ENCODE measurements at regions not wholly inside any gene's neighbourhood (a gene's known extent, or its start where the extent isn't known, plus 50 kb on each side); places are given as distances from the start of the nearest gene placed in this dataset.
"Not testable (repeated sequence)": the region's sequence is repeated elsewhere in the genome, so short reads cannot be mapped to it uniquely, and the experiment has no call there.

GRCh38 chr16:18148132-18148531 lies 188.4 kb downstream of the NPIPA8 start:
- H3K36me3 ChIP-seq (ENCODE audit: control insufficient read depth, insufficient read depth, low read length); H3K9me3 ChIP-seq (ENCODE audit: control insufficient read depth, low read length); H3K4me3 ChIP-seq (ENCODE audit: extremely low read depth, insufficient read depth, low read length, poor library complexity, severe bottlenecking); H3K4me1 ChIP-seq (ENCODE audit: control insufficient read depth, insufficient read depth, low read length, poor library complexity, severe bottlenecking); H3K27ac ChIP-seq (ENCODE audit: low read depth, low read length, severe bottlenecking): not testable (repeated sequence)
- no CpG with 5 or more reads among the region's 5 CpGs for WGBS, 2 experiments (ENCODE audit: insufficient coverage in 2 of 2)

DNA sequence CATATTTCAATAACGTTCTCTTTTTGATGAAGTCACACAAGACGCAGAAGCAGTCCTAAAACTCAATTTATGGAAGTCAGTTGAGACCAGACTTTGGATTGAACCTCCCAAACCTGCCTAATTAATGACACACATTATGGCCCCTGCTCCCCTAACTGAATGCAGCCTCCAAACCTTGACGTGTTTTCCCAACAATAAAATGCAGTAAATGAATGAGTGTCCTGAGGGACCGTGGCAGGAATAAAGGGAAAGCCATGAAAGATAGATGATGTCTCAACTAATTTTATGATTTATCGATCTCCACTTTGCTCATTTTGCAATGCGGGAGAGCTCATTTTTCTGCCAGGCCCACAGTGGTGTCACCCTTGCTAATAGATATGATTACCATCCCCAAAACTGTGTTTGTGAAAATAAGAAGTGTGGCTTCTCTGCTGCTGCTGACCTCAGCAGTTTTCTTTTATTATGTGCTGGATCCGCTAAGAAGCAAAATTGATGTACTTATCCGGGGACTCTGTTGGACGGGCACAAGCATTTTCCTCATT lies 189.9 kb downstream of the NPIPA8 start:
- H3K36me3 ChIP-seq (ENCODE audit: control insufficient read depth, insufficient read depth, low read length); H3K4me3 ChIP-seq (ENCODE audit: extremely low read depth, insufficient read depth, low read length, poor library complexity, severe bottlenecking): not testable (repeated sequence)
- no CpG with 5 or more reads among the region's 9 CpGs for WGBS, 2 experiments (ENCODE audit: insufficient coverage in 2 of 2)

DNA sequence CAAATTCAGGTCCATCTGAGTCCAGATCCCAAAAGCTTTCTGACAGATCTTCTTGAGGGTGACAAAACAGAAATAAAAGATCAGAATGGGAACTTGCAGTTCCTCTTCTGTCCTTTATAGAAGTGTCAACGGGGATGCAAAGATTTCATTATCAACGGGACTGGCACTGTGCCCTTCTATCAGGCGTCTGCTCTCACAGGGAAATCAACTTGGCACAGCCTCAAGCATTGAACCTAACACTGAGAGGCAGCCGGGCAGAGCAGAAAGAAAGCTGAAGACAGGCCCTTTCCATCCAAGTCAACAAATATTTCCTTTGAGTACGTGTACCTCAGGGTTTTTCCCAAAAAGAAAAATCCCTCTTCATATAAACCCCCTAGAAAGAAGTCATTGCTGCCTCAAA lies 194.5 kb downstream of the NPIPA8 start:
- WGBS, 2 experiments (ENCODE audit: insufficient coverage in 2 of 2): no CpG with 5 or more reads among the region's 5 CpGs
- not testable (repeated sequence) for H3K4me1 ChIP-seq (ENCODE audit: control insufficient read depth, insufficient read depth, low read length, poor library complexity, severe bottlenecking); H3K4me3 ChIP-seq (ENCODE audit: extremely low read depth, insufficient read depth, low read length, poor library complexity, severe bottlenecking); H3K27ac ChIP-seq (ENCODE audit: low read depth, low read length, severe bottlenecking); H3K36me3 ChIP-seq (ENCODE audit: control insufficient read depth, insufficient read depth, low read length); H3K9me3 ChIP-seq (ENCODE audit: control insufficient read depth, low read length)

More for the DNA sequence above, 189.9 kb downstream of the NPIPA8 start:
- H3K4me1 ChIP-seq (ENCODE audit: control insufficient read depth, insufficient read depth, low read length, poor library complexity, severe bottlenecking); H3K27ac ChIP-seq (ENCODE audit: low read depth, low read length, severe bottlenecking); H3K9me3 ChIP-seq (ENCODE audit: control insufficient read depth, low read length): not testable (repeated sequence)

DNA sequence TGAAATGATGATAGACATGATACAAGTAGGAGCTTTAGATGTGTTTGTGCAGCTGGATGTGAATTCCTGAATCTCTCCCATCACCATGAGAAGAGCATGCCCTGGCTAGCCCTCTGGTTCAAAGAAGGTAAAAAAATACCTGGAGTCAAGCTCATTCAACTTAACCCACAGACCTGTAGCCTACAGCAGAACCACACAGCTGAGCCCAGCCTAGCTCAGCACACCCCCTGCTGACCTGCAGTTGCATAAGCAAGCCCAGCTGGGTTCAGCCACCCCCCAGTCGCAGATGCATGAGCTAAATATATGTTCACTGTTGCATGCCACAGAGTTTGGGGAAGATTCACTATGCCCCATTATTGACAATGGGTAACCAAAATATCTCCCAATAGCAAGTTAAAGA lies 200.2 kb downstream of the NPIPA8 start:
- H3K36me3 ChIP-seq (ENCODE audit: control insufficient read depth, insufficient read depth, low read length); H3K4me3 ChIP-seq (ENCODE audit: extremely low read depth, insufficient read depth, low read length, poor library complexity, severe bottlenecking): not testable (repeated sequence)
- no CpG with 5 or more reads among the region's 1 CpG for WGBS, 2 experiments (ENCODE audit: insufficient coverage in 2 of 2)

DNA sequence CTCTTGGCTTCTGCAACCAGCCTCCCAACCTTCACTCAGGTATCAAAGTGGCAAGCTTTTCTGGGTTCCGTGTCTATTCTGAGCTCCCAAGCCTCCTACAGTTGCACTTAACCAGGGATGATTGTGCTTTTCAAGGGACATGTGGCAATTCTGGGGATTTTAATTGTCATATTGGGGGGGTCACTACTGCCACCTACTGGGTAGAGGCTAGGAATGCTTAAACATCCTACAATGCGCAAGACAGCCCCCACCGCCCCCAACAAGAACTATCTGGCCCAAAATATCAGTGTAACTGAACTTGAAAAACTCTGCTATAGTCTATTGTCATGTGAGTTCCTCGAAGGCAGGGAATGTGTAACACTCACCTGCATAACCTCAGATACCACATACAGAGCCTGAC lies 201.5 kb downstream of the NPIPA8 start:
- H3K9me3 ChIP-seq (ENCODE audit: control insufficient read depth, low read length); H3K36me3 ChIP-seq (ENCODE audit: control insufficient read depth, insufficient read depth, low read length); H3K4me3 ChIP-seq (ENCODE audit: extremely low read depth, insufficient read depth, low read length, poor library complexity, severe bottlenecking); H3K27ac ChIP-seq (ENCODE audit: low read depth, low read length, severe bottlenecking); H3K4me1 ChIP-seq (ENCODE audit: control insufficient read depth, insufficient read depth, low read length, poor library complexity, severe bottlenecking): not testable (repeated sequence)
- no CpG with 5 or more reads among the region's 4 CpGs for WGBS, 2 experiments (ENCODE audit: insufficient coverage in 2 of 2)

More for the DNA sequence above, 200.2 kb downstream of the NPIPA8 start:
- not testable (repeated sequence) for H3K4me1 ChIP-seq (ENCODE audit: control insufficient read depth, insufficient read depth, low read length, poor library complexity, severe bottlenecking); H3K27ac ChIP-seq (ENCODE audit: low read depth, low read length, severe bottlenecking); H3K9me3 ChIP-seq (ENCODE audit: control insufficient read depth, low read length)

GRCh38 chr16:18131587-18131986 lies 204.9 kb downstream of the NPIPA8 start:
- H3K4me3 ChIP-seq (ENCODE audit: extremely low read depth, insufficient read depth, low read length, poor library complexity, severe bottlenecking); H3K27ac ChIP-seq (ENCODE audit: low read depth, low read length, severe bottlenecking); H3K9me3 ChIP-seq (ENCODE audit: control insufficient read depth, low read length); H3K4me1 ChIP-seq (ENCODE audit: control insufficient read depth, insufficient read depth, low read length, poor library complexity, severe bottlenecking); H3K36me3 ChIP-seq (ENCODE audit: control insufficient read depth, insufficient read depth, low read length): not testable (repeated sequence)
- WGBS, 2 experiments (ENCODE audit: insufficient coverage in 2 of 2): no CpG with 5 or more reads among the region's 6 CpGs

GRCh38 chr16:18130478-18131120 lies 205.9 kb downstream of the NPIPA8 start:
- WGBS, 2 experiments (ENCODE audit: insufficient coverage in 2 of 2): no CpG with 5 or more reads among the region's 8 CpGs

DNA sequence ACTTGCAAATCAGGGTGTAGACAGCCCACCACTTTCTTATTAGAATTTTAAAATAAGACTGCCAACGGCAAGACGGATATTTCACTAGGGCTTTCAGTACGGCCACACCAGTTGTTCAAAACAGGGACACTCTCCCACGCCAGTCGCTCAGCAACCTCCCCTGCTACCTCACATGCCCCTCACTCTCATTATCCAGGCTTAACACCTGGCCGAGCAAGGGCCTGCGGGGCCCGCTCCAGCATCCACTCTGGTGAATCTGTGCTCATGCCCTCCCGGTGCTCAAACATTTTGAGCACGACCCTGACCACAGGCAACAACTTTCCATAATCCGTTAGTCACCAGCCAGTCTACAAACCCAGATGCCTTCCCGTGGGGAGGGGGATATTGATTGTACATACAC lies 209.5 kb downstream of the NPIPA8 start:
- no CpG with 5 or more reads among the region's 12 CpGs for WGBS, 2 experiments (ENCODE audit: insufficient coverage in 2 of 2)
- H3K36me3 ChIP-seq (ENCODE audit: control insufficient read depth, insufficient read depth, low read length); H3K27ac ChIP-seq (ENCODE audit: low read depth, low read length, severe bottlenecking); H3K4me1 ChIP-seq (ENCODE audit: control insufficient read depth, insufficient read depth, low read length, poor library complexity, severe bottlenecking); H3K4me3 ChIP-seq (ENCODE audit: extremely low read depth, insufficient read depth, low read length, poor library complexity, severe bottlenecking); H3K9me3 ChIP-seq (ENCODE audit: control insufficient read depth, low read length): not testable (repeated sequence)

More at GRCh38 chr16:18130478-18131120, 205.9 kb downstream of the NPIPA8 start:
- H3K36me3 ChIP-seq (ENCODE audit: control insufficient read depth, insufficient read depth, low read length); H3K27ac ChIP-seq (ENCODE audit: low read depth, low read length, severe bottlenecking); H3K4me3 ChIP-seq (ENCODE audit: extremely low read depth, insufficient read depth, low read length, poor library complexity, severe bottlenecking); H3K4me1 ChIP-seq (ENCODE audit: control insufficient read depth, insufficient read depth, low read length, poor library complexity, severe bottlenecking); H3K9me3 ChIP-seq (ENCODE audit: control insufficient read depth, low read length): not testable (repeated sequence)

- H3K27ac ChIP-seq (ENCODE audit: low read depth, low read length, severe bottlenecking); H3K36me3 ChIP-seq (ENCODE audit: control insufficient read depth, insufficient read depth, low read length); H3K4me1 ChIP-seq (ENCODE audit: control insufficient read depth, insufficient read depth, low read length, poor library complexity, severe bottlenecking); H3K9me3 ChIP-seq (ENCODE audit: control insufficient read depth, low read length); H3K4me3 ChIP-seq (ENCODE audit: extremely low read depth, insufficient read depth, low read length, poor library complexity, severe bottlenecking): not testable (repeated sequence)
- no CpG with 5 or more reads among the region's 4 CpGs for WGBS, 2 experiments (ENCODE audit: insufficient coverage in 2 of 2)
Observed at GRCh38 chr16:18119092-18119491, 217.4 kb downstream of the NPIPA8 start.

GRCh38 chr16:18118684-18119083 lies 217.9 kb downstream of the NPIPA8 start:
- H3K9me3 ChIP-seq (ENCODE audit: control insufficient read depth, low read length); H3K4me1 ChIP-seq (ENCODE audit: control insufficient read depth, insufficient read depth, low read length, poor library complexity, severe bottlenecking); H3K4me3 ChIP-seq (ENCODE audit: extremely low read depth, insufficient read depth, low read length, poor library complexity, severe bottlenecking); H3K27ac ChIP-seq (ENCODE audit: low read depth, low read length, severe bottlenecking); H3K36me3 ChIP-seq (ENCODE audit: control insufficient read depth, insufficient read depth, low read length): not testable (repeated sequence)
- no CpG with 5 or more reads among the region's 5 CpGs for WGBS, 2 experiments (ENCODE audit: insufficient coverage in 2 of 2)

- H3K4me3 ChIP-seq (ENCODE audit: extremely low read depth, insufficient read depth, low read length, poor library complexity, severe bottlenecking); H3K27ac ChIP-seq (ENCODE audit: low read depth, low read length, severe bottlenecking); H3K9me3 ChIP-seq (ENCODE audit: control insufficient read depth, low read length); H3K36me3 ChIP-seq (ENCODE audit: control insufficient read depth, insufficient read depth, low read length); H3K4me1 ChIP-seq (ENCODE audit: control insufficient read depth, insufficient read depth, low read length, poor library complexity, severe bottlenecking): not testable (repeated sequence)
- WGBS, 2 experiments (ENCODE audit: insufficient coverage in 2 of 2): 88 to 100% methylated on average over 1 to 6 of the region's 9 CpGs
Observed at GRCh38 chr16:18118071-18118470, 218.5 kb downstream of the NPIPA8 start.

Measured in mesodermal cell (in vitro differentiated cells).